Sigmoid colon (tissue), 4 donors: ENCODE measurements at regions not wholly inside any gene's neighbourhood (a gene's known extent, or its start where the extent isn't known, plus 50 kb on each side); places are given as distances from the start of the nearest gene placed in this dataset.

ENCODE experiments used
- CTCF ChIP-seq, 4 experiments: fragments of 450-650 bp in 3 of 4; fragments of 200-600 bp in 1 of 4; IDR thresholded peaks; one replicate each; pipeline ENCODE4 v1.5.1; 2016 to 2019; ENCODE audit warnings: antibody characterized with exemption in 4 of 4, mild to moderate bottlenecking in 3 of 4, moderate library complexity in 2 of 4
- EP300 ChIP-seq, 4 donors: sonication (generic); formaldehyde crosslinking; IDR thresholded peaks; one replicate each; pipeline ENCODE4 v1.6.1; 2017; ENCODE audit warnings: antibody characterized with exemption in 4 of 4
- POLR2A ChIP-seq, 2 donors: fragments of 450-650 bp; IDR thresholded peaks; one replicate each; pipeline ENCODE4 v1.6.1; 2016; ENCODE audit warnings: antibody characterized with exemption in 2 of 2, mild to moderate bottlenecking in 2 of 2, moderate library complexity in 2 of 2
- POLR2AphosphoS5 ChIP-seq, 4 donors: sonication (generic); formaldehyde crosslinking; IDR thresholded peaks; one replicate each; pipeline ENCODE4 v1.6.1; 2017; ENCODE audit warnings: antibody characterized with exemption in 4 of 4

- TF ChIP-seq CTCF (IDR thresholded peaks at IDR 0.05), result no peak
- no peak for TF ChIP-seq POLR2A (IDR thresholded peaks at IDR 0.05)
- no peak for TF ChIP-seq EP300 (IDR thresholded peaks at IDR 0.05)
- no peak for TF ChIP-seq POLR2AphosphoS5 (IDR thresholded peaks at IDR 0.05)
Measured at GRCh38 chr9:38319496-38320173, 72.9 kb upstream of the ALDH1B1 start.
